ENCODE measurements at regions not wholly inside any gene's neighbourhood (a gene's known extent, or its start where the extent isn't known, plus 50 kb on each side); places are given as distances from the start of the nearest gene placed in this dataset.
"Not testable (repeated sequence)": the region's sequence is repeated elsewhere in the genome, so short reads cannot be mapped to it uniquely, and the experiment has no call there.

GRCh38 chr6:74901576-74901975, 304.3 kb downstream of the COL12A1 start:
- no peaks in the 10 kb centered on the region for H3K36me3 ChIP-seq (replicated peaks)
- DNase-seq: no peak
- TF ChIP-seq CTCF (IDR thresholded peaks at IDR 0.05; ENCODE audit: low read depth, low read length, missing control alignments): no peak
- no peaks in the 10 kb centered on the region for H3K27me3 ChIP-seq (replicated peaks)
- no peak overlapping the region for H3K4me3 ChIP-seq (ENCODE audit: low read depth, low read length)
- H3K27ac ChIP-seq: no peak overlapping the region
- in situ Hi-C loops (cut with HindIII; ENCODE audit: low pct_ligation_motif_present, low sequenced_read_pairs): no loop called here

DNA sequence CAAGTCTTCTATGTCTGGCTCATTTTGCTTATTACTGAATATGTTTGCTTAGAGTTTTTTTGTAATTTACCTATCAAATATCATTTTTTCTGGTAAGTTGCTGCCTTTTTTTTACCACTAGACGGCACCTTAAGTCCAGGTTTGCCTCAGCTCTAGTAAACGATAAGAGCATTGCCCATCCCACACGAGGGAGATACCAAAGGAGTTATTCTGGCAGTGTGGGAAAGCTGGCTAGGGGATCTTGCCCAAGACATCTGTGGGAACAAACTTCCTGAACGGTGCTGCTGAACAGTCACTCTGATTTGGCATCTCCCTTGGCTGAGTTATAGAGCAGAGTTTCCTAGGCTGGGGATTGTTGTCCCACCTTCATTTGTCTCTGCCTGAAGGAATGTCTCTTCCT, 306.4 kb downstream of the COL12A1 start:
- H3K4me3 ChIP-seq (ENCODE audit: low read depth, low read length): no peak overlapping the region
- no peaks in the 10 kb centered on the region for H3K36me3 ChIP-seq (replicated peaks)
- H3K27me3 ChIP-seq (replicated peaks): no peaks in the 10 kb centered on the region
- H3K27ac ChIP-seq: no peak overlapping the region
- in situ Hi-C loops (cut with HindIII; ENCODE audit: low pct_ligation_motif_present, low sequenced_read_pairs): no loop called here
- peak; percentile 52 for DNase-seq
- peak; percentile 46 for TF ChIP-seq CTCF (IDR thresholded peaks at IDR 0.05; ENCODE audit: low read depth, low read length, missing control alignments)

DNA sequence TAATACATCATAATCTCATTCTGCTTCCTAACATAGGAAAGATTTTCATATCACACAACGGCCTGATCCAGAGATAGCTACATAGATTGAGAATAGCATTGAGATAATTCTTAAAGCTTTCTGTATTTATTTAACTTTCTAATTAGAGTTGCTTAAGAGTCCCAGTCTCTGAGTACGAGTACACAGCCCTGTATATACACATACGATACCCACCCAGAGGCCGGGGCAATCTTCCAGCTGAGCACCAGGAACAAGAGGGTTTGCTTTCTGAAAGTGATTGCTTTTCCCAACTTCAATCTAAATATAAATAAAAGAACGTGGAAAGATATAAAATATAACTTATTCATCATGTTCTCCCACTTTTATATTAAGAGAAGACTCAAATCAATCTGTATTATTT, 313.8 kb downstream of the COL12A1 start:
- Histone ChIP-seq H3K4me3 (ENCODE audit: low read depth, low read length) (no peak overlapping the region), H3K27ac (no peak overlapping the region), H3K36me3 (replicated peaks) (no peaks in the 10 kb centered on the region), H3K27me3 (replicated peaks) (no peaks in the 10 kb centered on the region)
- no peak for DNase-seq
- no peak for TF ChIP-seq CTCF (IDR thresholded peaks at IDR 0.05; ENCODE audit: low read depth, low read length, missing control alignments)
- in situ Hi-C loops (cut with HindIII; ENCODE audit: low pct_ligation_motif_present, low sequenced_read_pairs): no loop called here

- in situ Hi-C loops (cut with HindIII; ENCODE audit: low pct_ligation_motif_present, low sequenced_read_pairs): no loop called here
- TF ChIP-seq CTCF (IDR thresholded peaks at IDR 0.05; ENCODE audit: low read depth, low read length, missing control alignments): no peak
- no peaks in the 10 kb centered on the region for H3K36me3 ChIP-seq (replicated peaks)
- no peak for DNase-seq
- H3K27me3 ChIP-seq (replicated peaks): no peaks in the 10 kb centered on the region
- no peak overlapping the region for H3K27ac ChIP-seq
- H3K4me3 ChIP-seq (ENCODE audit: low read depth, low read length): no peak overlapping the region
Observed at GRCh38 chr6:74891349-74891831, 314.5 kb downstream of the COL12A1 start.

- no peaks in the 10 kb centered on the region for H3K36me3 ChIP-seq (replicated peaks)
- H3K27me3 ChIP-seq (replicated peaks): no peaks in the 10 kb centered on the region
- no peak overlapping the region for H3K27ac ChIP-seq
- H3K4me3 ChIP-seq (ENCODE audit: low read depth, low read length): no peak overlapping the region
- no peak for DNase-seq
- in situ Hi-C loops (cut with HindIII; ENCODE audit: low pct_ligation_motif_present, low sequenced_read_pairs): no loop called here
- no peak for TF ChIP-seq CTCF (IDR thresholded peaks at IDR 0.05; ENCODE audit: low read depth, low read length, missing control alignments)
Observed at GRCh38 chr6:74889635-74890034, 316.2 kb downstream of the COL12A1 start.

GRCh38 chr6:74888741-74889140, 317.1 kb downstream of the COL12A1 start:
- H3K4me3 ChIP-seq (ENCODE audit: low read depth, low read length); DNase-seq; H3K27me3 ChIP-seq (replicated peaks); H3K27ac ChIP-seq; H3K36me3 ChIP-seq (replicated peaks); in situ Hi-C loops (cut with HindIII; ENCODE audit: low pct_ligation_motif_present, low sequenced_read_pairs): not testable (repeated sequence)
